WTC11 (cell line): ENCODE measurements at regions not wholly inside any gene's neighbourhood (a gene's known extent, or its start where the extent isn't known, plus 50 kb on each side); places are given as distances from the start of the nearest gene placed in this dataset.

ENCODE experiments used
- ATAC-seq: fragments of 200-7000 bp; cut with Tn5 transposase; 2 replicates; pipeline ENCODE4 v1.10.0; 2021; ENCODE audit warnings: mild to moderate bottlenecking, moderate library complexity
- CTCF ChIA-PET: fragments of 300-600 bp; sonication (Branson Sonifier 250); formaldehyde crosslinking; loops from one replicate; lab custom pipeline; 2021; ENCODE audit warnings: antibody characterized with exemption; lab: Charles Lee
- POLR2A ChIA-PET: fragments of 350-600 bp; sonication (Branson Sonifier 250); formaldehyde crosslinking; loops from one replicate; lab custom pipeline; 2021; ENCODE audit warnings: antibody characterized with exemption; lab: Charles Lee
- DNase-seq: peaks from one replicate; pipeline ENCODE4 v3.0.0; 2021; ENCODE audit warnings: low spot score
- H3K27ac Mint-ChIP-seq: 2 replicates; pipeline ENCODE4 v1.8.0; 2021; ENCODE audit warnings: mixed read lengths
- H3K27me3 Mint-ChIP-seq: 2 replicates; pipeline ENCODE4 v1.8.0; 2021; ENCODE audit warnings: low read depth, mild to moderate bottlenecking, moderate library complexity, mixed read lengths
- H3K36me3 Mint-ChIP-seq: 2 replicates; pipeline ENCODE4 v1.8.0; 2021; ENCODE audit warnings: mixed read lengths
- H3K4me1 Mint-ChIP-seq: 2 replicates; pipeline ENCODE4 v1.8.0; 2022; ENCODE audit warnings: mixed read lengths
- H3K4me3 Mint-ChIP-seq: 2 replicates; pipeline ENCODE4 v1.8.0; 2021; ENCODE audit warnings: mild to moderate bottlenecking, moderate library complexity, mixed read lengths
- H3K9me3 Mint-ChIP-seq: 2 replicates; pipeline ENCODE4 v1.8.0; 2021; ENCODE audit warnings: mixed read lengths
- CREB1 ChIP-seq: sonication (generic); formaldehyde crosslinking; IDR thresholded peaks from 2 replicates; pipeline ENCODE4 v1.8.0; 2023; ENCODE audit warnings: mild to moderate bottlenecking, missing genetic modification reagents
- CREM ChIP-seq: sonication (generic); formaldehyde crosslinking; IDR thresholded peaks from 2 replicates; pipeline ENCODE4 v1.8.1; 2022; ENCODE audit warnings: mild to moderate bottlenecking, missing genetic modification reagents, moderate library complexity
- ETV6 ChIP-seq: sonication (generic); formaldehyde crosslinking; IDR thresholded peaks from 2 replicates; pipeline ENCODE4 v1.8.1; 2022; ENCODE audit warnings: mild to moderate bottlenecking, missing genetic modification reagents
- FOXJ3 ChIP-seq: sonication (generic); formaldehyde crosslinking; IDR thresholded peaks from 2 replicates; pipeline ENCODE4 v1.9.0; 2021; ENCODE audit warnings: missing genetic modification reagents, mild to moderate bottlenecking, borderline replicate concordance
- GRHL2 ChIP-seq: fragments of 250-450 bp; sonication (Bioruptor Pico); IDR thresholded peaks from 2 replicates; pipeline ENCODE4 v1.8.0; 2022; ENCODE audit warnings: mild to moderate bottlenecking, moderate library complexity; ENCODE audit not compliant: insufficient replicate concordance, severe bottlenecking
- IRF2 ChIP-seq: sonication (generic); formaldehyde crosslinking; IDR thresholded peaks from 2 replicates; pipeline ENCODE4 v1.8.0; 2022; ENCODE audit warnings: low read depth, missing genetic modification reagents, borderline replicate concordance
- KAT7 ChIP-seq: sonication (generic); formaldehyde crosslinking; IDR thresholded peaks from 2 replicates; pipeline ENCODE4 v1.8.1; 2023; ENCODE audit warnings: missing genetic modification reagents, mild to moderate bottlenecking, borderline replicate concordance
- MYBL2 ChIP-seq: sonication (generic); formaldehyde crosslinking; IDR thresholded peaks from 2 replicates; pipeline ENCODE4 v1.8.1; 2023; ENCODE audit warnings: mild to moderate bottlenecking, moderate library complexity, missing genetic modification reagents
- RORB ChIP-seq: fragments of 250-450 bp; sonication (Bioruptor Pico); IDR thresholded peaks from 2 replicates; pipeline ENCODE4 v1.9.0; 2021; ENCODE audit warnings: mild to moderate bottlenecking
- TP53 ChIP-seq: sonication (generic); formaldehyde crosslinking; IDR thresholded peaks from 2 replicates; pipeline ENCODE4 v1.8.1; 2023; ENCODE audit warnings: mild to moderate bottlenecking, missing genetic modification reagents
- ZNF317 ChIP-seq: sonication (generic); formaldehyde crosslinking; IDR thresholded peaks from 2 replicates; pipeline ENCODE4 v1.8.1; 2023; ENCODE audit warnings: low read depth, mild to moderate bottlenecking, moderate library complexity, missing genetic modification reagents, borderline replicate concordance
- ZNF396 ChIP-seq: fragments of 250-450 bp; sonication (Bioruptor Pico); IDR thresholded peaks from 2 replicates; pipeline ENCODE4 v1.8.0; 2021; ENCODE audit warnings: mild to moderate bottlenecking, moderate library complexity, borderline replicate concordance
- TF ChIP-seq, protein P1 (sequence below): sonication (generic); formaldehyde crosslinking; IDR thresholded peaks from 2 replicates; pipeline ENCODE4 v1.8.1; 2022; ENCODE audit warnings: mild to moderate bottlenecking, missing genetic modification reagents, moderate library complexity, borderline replicate concordance
- TF ChIP-seq, protein P2 (sequence below): sonication (generic); formaldehyde crosslinking; IDR thresholded peaks from 2 replicates; pipeline ENCODE4 v1.8.1; 2023; ENCODE audit warnings: mild to moderate bottlenecking, missing genetic modification reagents, moderate library complexity
- TF ChIP-seq, protein P3 (sequence below): sonication (generic); formaldehyde crosslinking; IDR thresholded peaks from 2 replicates; pipeline ENCODE4 v1.8.1; 2023; ENCODE audit warnings: mild to moderate bottlenecking, missing genetic modification reagents
- TF ChIP-seq, protein P4 (sequence below): sonication (generic); formaldehyde crosslinking; IDR thresholded peaks from 2 replicates; pipeline ENCODE4 v1.8.1; 2023; ENCODE audit warnings: mild to moderate bottlenecking, missing genetic modification reagents, borderline replicate concordance
- TF ChIP-seq, protein P5 (sequence below): fragments of 250-450 bp; sonication (Bioruptor Pico); IDR thresholded peaks from 2 replicates; pipeline ENCODE4 v1.9.0; 2021; ENCODE audit warnings: mild to moderate bottlenecking
- TF ChIP-seq, protein P6 (sequence below): sonication (generic); formaldehyde crosslinking; IDR thresholded peaks from 2 replicates; pipeline ENCODE4 v1.8.0; 2023; ENCODE audit warnings: missing genetic modification reagents
- TF ChIP-seq, protein P7 (sequence below): fragments of 250-450 bp; sonication (Bioruptor Pico); conservative IDR thresholded peaks from 2 replicates; pipeline ENCODE4 v1.9.0; 2021; ENCODE audit warnings: mild to moderate bottlenecking
- TF ChIP-seq, protein P8 (sequence below): fragments of 250-450 bp; sonication (Bioruptor Pico); IDR thresholded peaks from 2 replicates; pipeline ENCODE4 v1.9.0; 2021; ENCODE audit warnings: mild to moderate bottlenecking

DNA sequence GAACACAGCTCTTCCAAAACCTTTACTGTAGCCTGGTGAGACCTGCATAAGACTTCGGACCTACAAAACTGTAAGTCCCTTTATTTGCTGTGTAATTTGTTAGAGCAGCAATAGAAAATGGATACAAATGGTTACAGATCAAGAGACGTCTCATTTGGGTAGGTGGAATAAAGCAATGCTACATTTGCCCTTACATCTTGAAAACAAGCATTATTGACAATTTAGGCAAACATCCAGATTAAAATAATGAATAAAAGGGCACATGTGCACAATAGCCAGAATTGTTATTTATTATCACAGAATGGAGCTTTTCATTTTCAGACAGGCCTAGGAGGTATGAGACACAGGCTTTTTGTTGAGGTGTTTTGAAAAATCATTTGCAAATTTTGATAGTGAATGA, 222.2 kb upstream of the CPHXL start:
- POLR2A ChIA-PET, result no interaction called here
- peaks cover 48% of the 10 kb centered on the region for H3K27me3 Mint-ChIP-seq

More for the DNA sequence above, 222.2 kb upstream of the CPHXL start:
- ATAC-seq (no peak), DNase-seq (no peak)
- CTCF ChIA-PET, result no interaction called here
- H3K27ac Mint-ChIP-seq, result no peak overlapping the region
- peaks cover 7% of the 10 kb centered on the region for H3K4me1 Mint-ChIP-seq
- H3K4me3 Mint-ChIP-seq, result no peak overlapping the region
- no peaks in the 10 kb centered on the region for H3K36me3 Mint-ChIP-seq
- no peak for TF ChIP-seq ETV6 (CRISPR knock-in tag)
- TF ChIP-seq GRHL2, result no peak
- TF ChIP-seq ZNF396, result no peak
- TF ChIP-seq, protein P1, sequence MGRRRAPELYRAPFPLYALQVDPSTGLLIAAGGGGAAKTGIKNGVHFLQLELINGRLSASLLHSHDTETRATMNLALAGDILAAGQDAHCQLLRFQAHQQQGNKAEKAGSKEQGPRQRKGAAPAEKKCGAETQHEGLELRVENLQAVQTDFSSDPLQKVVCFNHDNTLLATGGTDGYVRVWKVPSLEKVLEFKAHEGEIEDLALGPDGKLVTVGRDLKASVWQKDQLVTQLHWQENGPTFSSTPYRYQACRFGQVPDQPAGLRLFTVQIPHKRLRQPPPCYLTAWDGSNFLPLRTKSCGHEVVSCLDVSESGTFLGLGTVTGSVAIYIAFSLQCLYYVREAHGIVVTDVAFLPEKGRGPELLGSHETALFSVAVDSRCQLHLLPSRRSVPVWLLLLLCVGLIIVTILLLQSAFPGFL, result no peak
- no peak for TF ChIP-seq KAT7 (CRISPR knock-in tag)
- TF ChIP-seq, protein P2, sequence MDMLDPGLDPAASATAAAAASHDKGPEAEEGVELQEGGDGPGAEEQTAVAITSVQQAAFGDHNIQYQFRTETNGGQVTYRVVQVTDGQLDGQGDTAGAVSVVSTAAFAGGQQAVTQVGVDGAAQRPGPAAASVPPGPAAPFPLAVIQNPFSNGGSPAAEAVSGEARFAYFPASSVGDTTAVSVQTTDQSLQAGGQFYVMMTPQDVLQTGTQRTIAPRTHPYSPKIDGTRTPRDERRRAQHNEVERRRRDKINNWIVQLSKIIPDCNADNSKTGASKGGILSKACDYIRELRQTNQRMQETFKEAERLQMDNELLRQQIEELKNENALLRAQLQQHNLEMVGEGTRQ (CRISPR knock-in tag), result no peak
- TF ChIP-seq CREB1, result no peak
- TF ChIP-seq RORB (CRISPR knock-in tag), result no peak
- TF ChIP-seq, protein P3, sequence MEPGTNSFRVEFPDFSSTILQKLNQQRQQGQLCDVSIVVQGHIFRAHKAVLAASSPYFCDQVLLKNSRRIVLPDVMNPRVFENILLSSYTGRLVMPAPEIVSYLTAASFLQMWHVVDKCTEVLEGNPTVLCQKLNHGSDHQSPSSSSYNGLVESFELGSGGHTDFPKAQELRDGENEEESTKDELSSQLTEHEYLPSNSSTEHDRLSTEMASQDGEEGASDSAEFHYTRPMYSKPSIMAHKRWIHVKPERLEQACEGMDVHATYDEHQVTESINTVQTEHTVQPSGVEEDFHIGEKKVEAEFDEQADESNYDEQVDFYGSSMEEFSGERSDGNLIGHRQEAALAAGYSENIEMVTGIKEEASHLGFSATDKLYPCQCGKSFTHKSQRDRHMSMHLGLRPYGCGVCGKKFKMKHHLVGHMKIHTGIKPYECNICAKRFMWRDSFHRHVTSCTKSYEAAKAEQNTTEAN (CRISPR knock-in tag), result no peak
- TF ChIP-seq FOXJ3, result no peak
- TF ChIP-seq IRF2, result no peak
- no peak for TF ChIP-seq TP53 (CRISPR knock-in tag)
- TF ChIP-seq CREM, result no peak
- TF ChIP-seq, protein P4, sequence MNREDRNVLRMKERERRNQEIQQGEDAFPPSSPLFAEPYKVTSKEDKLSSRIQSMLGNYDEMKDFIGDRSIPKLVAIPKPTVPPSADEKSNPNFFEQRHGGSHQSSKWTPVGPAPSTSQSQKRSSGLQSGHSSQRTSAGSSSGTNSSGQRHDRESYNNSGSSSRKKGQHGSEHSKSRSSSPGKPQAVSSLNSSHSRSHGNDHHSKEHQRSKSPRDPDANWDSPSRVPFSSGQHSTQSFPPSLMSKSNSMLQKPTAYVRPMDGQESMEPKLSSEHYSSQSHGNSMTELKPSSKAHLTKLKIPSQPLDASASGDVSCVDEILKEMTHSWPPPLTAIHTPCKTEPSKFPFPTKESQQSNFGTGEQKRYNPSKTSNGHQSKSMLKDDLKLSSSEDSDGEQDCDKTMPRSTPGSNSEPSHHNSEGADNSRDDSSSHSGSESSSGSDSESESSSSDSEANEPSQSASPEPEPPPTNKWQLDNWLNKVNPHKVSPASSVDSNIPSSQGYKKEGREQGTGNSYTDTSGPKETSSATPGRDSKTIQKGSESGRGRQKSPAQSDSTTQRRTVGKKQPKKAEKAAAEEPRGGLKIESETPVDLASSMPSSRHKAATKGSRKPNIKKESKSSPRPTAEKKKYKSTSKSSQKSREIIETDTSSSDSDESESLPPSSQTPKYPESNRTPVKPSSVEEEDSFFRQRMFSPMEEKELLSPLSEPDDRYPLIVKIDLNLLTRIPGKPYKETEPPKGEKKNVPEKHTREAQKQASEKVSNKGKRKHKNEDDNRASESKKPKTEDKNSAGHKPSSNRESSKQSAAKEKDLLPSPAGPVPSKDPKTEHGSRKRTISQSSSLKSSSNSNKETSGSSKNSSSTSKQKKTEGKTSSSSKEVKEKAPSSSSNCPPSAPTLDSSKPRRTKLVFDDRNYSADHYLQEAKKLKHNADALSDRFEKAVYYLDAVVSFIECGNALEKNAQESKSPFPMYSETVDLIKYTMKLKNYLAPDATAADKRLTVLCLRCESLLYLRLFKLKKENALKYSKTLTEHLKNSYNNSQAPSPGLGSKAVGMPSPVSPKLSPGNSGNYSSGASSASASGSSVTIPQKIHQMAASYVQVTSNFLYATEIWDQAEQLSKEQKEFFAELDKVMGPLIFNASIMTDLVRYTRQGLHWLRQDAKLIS, result no peak
- TF ChIP-seq, protein P5, sequence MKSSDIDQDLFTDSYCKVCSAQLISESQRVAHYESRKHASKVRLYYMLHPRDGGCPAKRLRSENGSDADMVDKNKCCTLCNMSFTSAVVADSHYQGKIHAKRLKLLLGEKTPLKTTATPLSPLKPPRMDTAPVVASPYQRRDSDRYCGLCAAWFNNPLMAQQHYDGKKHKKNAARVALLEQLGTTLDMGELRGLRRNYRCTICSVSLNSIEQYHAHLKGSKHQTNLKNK (CRISPR knock-in tag), result no peak
- TF ChIP-seq, protein P6, sequence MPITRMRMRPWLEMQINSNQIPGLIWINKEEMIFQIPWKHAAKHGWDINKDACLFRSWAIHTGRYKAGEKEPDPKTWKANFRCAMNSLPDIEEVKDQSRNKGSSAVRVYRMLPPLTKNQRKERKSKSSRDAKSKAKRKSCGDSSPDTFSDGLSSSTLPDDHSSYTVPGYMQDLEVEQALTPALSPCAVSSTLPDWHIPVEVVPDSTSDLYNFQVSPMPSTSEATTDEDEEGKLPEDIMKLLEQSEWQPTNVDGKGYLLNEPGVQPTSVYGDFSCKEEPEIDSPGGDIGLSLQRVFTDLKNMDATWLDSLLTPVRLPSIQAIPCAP (CRISPR knock-in tag), result no peak
- no peak for TF ChIP-seq MYBL2 (CRISPR knock-in tag)
- TF ChIP-seq, protein P7, sequence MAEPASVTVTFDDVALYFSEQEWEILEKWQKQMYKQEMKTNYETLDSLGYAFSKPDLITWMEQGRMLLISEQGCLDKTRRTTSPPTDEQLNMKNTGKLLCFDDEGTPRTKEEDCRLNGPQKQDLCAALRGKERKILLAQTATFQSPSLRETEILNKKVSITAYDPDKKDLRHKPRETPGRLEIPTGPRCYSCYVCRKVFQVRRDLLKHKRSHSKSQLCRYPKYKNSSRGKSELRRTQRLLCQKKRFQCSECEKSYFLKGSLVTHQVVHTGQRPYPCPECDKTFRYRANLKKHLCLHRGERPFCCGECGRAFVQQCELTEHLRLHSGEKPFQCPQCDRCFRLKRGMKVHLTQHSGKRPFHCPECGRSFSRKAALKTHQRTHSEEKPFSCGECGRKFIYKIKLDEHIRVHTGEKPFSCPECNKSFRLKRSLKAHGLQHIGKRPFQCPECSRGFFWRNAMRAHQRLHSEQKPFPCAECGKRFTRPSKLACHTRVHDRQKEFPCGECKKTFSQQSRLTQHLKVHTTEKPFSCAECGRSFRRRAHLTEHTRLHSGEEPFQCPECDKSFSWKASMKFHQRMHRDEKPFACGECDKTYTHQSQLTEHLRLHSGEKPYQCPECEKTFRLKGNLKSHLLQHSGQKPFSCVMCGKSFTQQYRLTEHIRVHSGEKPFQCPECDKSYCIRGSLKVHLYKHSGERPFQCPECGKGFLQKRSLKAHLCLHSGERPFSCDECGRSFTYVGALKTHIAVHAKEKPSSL, result no peak
- TF ChIP-seq, protein P8, sequence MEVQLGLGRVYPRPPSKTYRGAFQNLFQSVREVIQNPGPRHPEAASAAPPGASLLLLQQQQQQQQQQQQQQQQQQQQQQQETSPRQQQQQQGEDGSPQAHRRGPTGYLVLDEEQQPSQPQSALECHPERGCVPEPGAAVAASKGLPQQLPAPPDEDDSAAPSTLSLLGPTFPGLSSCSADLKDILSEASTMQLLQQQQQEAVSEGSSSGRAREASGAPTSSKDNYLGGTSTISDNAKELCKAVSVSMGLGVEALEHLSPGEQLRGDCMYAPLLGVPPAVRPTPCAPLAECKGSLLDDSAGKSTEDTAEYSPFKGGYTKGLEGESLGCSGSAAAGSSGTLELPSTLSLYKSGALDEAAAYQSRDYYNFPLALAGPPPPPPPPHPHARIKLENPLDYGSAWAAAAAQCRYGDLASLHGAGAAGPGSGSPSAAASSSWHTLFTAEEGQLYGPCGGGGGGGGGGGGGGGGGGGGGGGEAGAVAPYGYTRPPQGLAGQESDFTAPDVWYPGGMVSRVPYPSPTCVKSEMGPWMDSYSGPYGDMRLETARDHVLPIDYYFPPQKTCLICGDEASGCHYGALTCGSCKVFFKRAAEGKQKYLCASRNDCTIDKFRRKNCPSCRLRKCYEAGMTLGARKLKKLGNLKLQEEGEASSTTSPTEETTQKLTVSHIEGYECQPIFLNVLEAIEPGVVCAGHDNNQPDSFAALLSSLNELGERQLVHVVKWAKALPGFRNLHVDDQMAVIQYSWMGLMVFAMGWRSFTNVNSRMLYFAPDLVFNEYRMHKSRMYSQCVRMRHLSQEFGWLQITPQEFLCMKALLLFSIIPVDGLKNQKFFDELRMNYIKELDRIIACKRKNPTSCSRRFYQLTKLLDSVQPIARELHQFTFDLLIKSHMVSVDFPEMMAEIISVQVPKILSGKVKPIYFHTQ (CRISPR knock-in tag), result no peak
- no peak for TF ChIP-seq ZNF317 (CRISPR knock-in tag)
- peaks cover 60% of the 10 kb centered on the region for H3K9me3 Mint-ChIP-seq
